ENCODE measurements at regions not wholly inside any gene's neighbourhood (a gene's known extent, or its start where the extent isn't known, plus 50 kb on each side); places are given as distances from the start of the nearest gene placed in this dataset.

DNA sequence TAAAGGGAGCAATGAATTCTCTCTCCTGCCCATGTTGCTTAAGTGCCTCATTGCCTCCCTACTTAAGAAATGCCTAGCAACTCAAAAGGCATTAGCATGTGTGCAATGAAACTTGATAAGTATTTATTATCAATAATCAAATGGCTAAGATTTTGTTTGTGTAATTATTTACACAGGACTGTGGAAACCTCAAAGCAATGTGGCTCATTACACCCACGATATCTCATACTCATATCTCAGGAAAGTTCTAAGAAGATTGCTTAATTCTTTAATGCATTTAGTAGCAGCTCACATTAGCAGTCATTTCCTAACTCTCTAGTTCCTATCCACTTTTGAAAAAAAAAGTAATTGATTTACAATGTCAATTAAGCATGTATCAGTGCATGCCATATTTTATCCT, 253.3 kb downstream of the DUSP10 start:
- no peaks in the 10 kb centered on the region for H3K36me3 ChIP-seq
- intact Hi-C loops (cut with DNase I), result loop anchor here in 1 of 4 donors (10.0 kb wide), 1 partner anchor 966 kb away; no protein-coding TSS in a partner anchor
- TF ChIP-seq POLR2A (IDR thresholded peaks at IDR 0.05) (no peak), EP300 (IDR thresholded peaks at IDR 0.05) (no peak)
- TF ChIP-seq, protein P1, sequence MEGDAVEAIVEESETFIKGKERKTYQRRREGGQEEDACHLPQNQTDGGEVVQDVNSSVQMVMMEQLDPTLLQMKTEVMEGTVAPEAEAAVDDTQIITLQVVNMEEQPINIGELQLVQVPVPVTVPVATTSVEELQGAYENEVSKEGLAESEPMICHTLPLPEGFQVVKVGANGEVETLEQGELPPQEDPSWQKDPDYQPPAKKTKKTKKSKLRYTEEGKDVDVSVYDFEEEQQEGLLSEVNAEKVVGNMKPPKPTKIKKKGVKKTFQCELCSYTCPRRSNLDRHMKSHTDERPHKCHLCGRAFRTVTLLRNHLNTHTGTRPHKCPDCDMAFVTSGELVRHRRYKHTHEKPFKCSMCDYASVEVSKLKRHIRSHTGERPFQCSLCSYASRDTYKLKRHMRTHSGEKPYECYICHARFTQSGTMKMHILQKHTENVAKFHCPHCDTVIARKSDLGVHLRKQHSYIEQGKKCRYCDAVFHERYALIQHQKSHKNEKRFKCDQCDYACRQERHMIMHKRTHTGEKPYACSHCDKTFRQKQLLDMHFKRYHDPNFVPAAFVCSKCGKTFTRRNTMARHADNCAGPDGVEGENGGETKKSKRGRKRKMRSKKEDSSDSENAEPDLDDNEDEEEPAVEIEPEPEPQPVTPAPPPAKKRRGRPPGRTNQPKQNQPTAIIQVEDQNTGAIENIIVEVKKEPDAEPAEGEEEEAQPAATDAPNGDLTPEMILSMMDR (IDR thresholded peaks at IDR 0.05), result no peak
- H3K9me3 ChIP-seq, result no peaks in the 10 kb centered on the region
- WGBS, 3 donors, result 83 to 95% (median 94%) methylated on average over 1 of the region's 1 CpG
- no peak for DNase-seq
- H3K4me3 ChIP-seq, result no peak overlapping the region
- no peak overlapping the region for H3K27ac ChIP-seq
- H3K4me1 ChIP-seq (ENCODE audit: insufficient read depth), result no peaks in the 10 kb centered on the region
- H3K27me3 ChIP-seq, result no peaks in the 10 kb centered on the region

DNA sequence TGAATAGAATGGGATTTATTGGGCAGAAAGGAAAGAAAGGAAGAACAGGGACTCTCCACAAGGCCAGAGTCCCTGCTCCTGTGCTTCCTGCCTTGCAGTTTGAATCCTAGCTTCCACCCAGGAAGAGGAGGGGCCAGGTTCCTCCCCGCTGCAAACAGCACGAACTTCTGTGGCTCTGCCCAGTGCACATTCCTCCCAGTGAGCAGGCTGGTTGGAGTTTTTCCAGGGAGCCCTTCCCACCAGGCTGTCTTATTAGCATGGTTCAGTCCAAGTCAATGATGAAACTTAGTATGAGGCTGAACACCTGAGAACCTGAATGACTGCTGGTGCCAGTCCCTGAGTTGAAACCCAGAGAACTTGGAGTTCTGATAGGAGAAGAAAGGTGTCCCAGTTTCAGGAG, 247.2 kb downstream of the DUSP10 start:
- WGBS, 3 donors, result 16 to 37% (median 37%) methylated on average over 2 of the region's 2 CpGs
- no peak overlapping the region for H3K27ac ChIP-seq
- DNase-seq, result no peak
- H3K36me3 ChIP-seq, result no peaks in the 10 kb centered on the region
- H3K9me3 ChIP-seq, result no peaks in the 10 kb centered on the region
- TF ChIP-seq POLR2A (IDR thresholded peaks at IDR 0.05), result no peak
- no peak for TF ChIP-seq EP300 (IDR thresholded peaks at IDR 0.05)
- TF ChIP-seq, protein P1 (IDR thresholded peaks at IDR 0.05), result no peak
- intact Hi-C loops (cut with DNase I), result no loop called here
- H3K4me3 ChIP-seq, result no peak overlapping the region
- H3K4me1 ChIP-seq (ENCODE audit: insufficient read depth), result no peaks in the 10 kb centered on the region
- H3K27me3 ChIP-seq, result no peaks in the 10 kb centered on the region

DNA sequence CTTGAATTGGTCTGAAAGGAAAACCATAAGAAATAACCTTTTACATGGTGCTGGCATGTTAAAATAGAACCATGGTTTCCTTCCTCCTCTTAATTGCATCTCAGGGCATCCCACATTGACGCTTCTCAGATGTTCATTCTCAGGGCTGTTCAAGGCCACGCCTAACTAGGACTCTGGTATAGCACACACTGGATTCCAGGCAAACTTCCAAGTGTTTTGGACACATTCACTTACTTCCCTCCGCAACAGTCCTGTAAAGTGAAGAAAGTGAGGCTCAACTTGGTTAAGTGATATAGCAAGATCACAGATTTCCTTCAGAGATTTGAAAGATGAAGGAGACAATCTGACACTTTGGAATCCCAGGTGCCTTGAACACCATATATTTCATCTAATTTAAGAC, 244.8 kb downstream of the DUSP10 start:
- Histone ChIP-seq H3K4me1 (ENCODE audit: insufficient read depth) (no peaks in the 10 kb centered on the region), H3K36me3 (no peaks in the 10 kb centered on the region), H3K27ac (no peak overlapping the region), H3K27me3 (no peaks in the 10 kb centered on the region), H3K4me3 (no peak overlapping the region), H3K9me3 (no peaks in the 10 kb centered on the region)
- intact Hi-C loops (cut with DNase I), result no loop called here
- TF ChIP-seq, protein P1 (IDR thresholded peaks at IDR 0.05), result no peak
- TF ChIP-seq POLR2A (IDR thresholded peaks at IDR 0.05) (no peak), EP300 (IDR thresholded peaks at IDR 0.05) (no peak)
- WGBS, 3 donors, result 8 to 9% (median 8%) methylated on average over 3 of the region's 3 CpGs
- no peak for DNase-seq

DNA sequence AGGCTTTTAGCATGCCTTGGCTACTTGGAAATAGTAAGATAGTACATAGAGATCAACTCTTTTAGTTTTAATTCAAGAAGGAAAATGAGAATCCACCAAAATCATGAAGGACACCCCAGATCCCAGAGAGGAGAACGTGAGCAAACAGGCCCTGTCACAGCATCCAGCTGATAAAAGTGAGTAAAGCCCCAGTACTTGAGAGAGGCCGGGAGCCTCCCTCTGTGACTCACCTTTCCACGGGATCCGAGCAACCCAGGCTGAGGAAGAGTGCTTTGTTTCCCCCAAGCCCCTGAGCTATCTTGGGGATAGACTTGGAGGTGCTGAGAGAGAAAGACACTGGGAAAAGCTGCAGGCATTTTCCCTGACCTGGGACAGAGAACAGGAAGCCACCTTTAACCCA, 238.6 kb downstream of the DUSP10 start:
- no peak overlapping the region for H3K27ac ChIP-seq
- no peaks in the 10 kb centered on the region for H3K9me3 ChIP-seq
- no peak for DNase-seq
- intact Hi-C loops (cut with DNase I), result no loop called here
- no peaks in the 10 kb centered on the region for H3K27me3 ChIP-seq
- H3K4me1 ChIP-seq (ENCODE audit: insufficient read depth), result no peaks in the 10 kb centered on the region
- no peak for TF ChIP-seq EP300 (IDR thresholded peaks at IDR 0.05)
- TF ChIP-seq POLR2A (IDR thresholded peaks at IDR 0.05), result no peak
- TF ChIP-seq, protein P1 (IDR thresholded peaks at IDR 0.05), result no peak
- no peaks in the 10 kb centered on the region for H3K36me3 ChIP-seq
- WGBS, 3 donors, result 74 to 83% (median 83%) methylated on average over 4 of the region's 4 CpGs
- H3K4me3 ChIP-seq, result no peak overlapping the region
